ENCODE measurements at regions not wholly inside any gene's neighbourhood (a gene's known extent, or its start where the extent isn't known, plus 50 kb on each side); places are given as distances from the start of the nearest gene placed in this dataset.

- no peak for TF ChIP-seq CTCF (IDR thresholded peaks at IDR 0.05; ENCODE audit: low read length)
- TF ChIP-seq EZH2 (IDR thresholded peaks at IDR 0.05; ENCODE audit: borderline replicate concordance, low read length): no peak
- Histone ChIP-seq H3K27ac (ENCODE audit: low read depth, low read length, poor library complexity, severe bottlenecking) (peak overlapping the region; percentile 62), H3K9me3 (ENCODE audit: low read length) (no peaks in the 10 kb centered on the region), H3K36me3 (ENCODE audit: insufficient read depth, low read length) (no peaks in the 10 kb centered on the region), H4K20me1 (ENCODE audit: insufficient read depth, low read length) (no peaks in the 10 kb centered on the region), H3K79me2 (ENCODE audit: insufficient read depth, low read length) (no peaks in the 10 kb centered on the region), H3K4me3 (ENCODE audit: low read depth, low read length, poor library complexity, severe bottlenecking) (no peak overlapping the region), H2AFZ (ENCODE audit: low read length) (no peak overlapping the region), H3K4me1 (ENCODE audit: insufficient read depth, low read length, severe bottlenecking) (peaks cover 42% of the 10 kb centered on the region), H3K9ac (ENCODE audit: low read length) (peak overlapping the region; percentile 6; the same call in 1 of the 2 replicates), H3K4me2 (ENCODE audit: low read length) (peak overlapping the region; percentile 45; the same call in 1 of the 2 replicates), H3F3A (ENCODE audit: insufficient read depth, low read length) (no peaks in the 10 kb centered on the region), H3K27me3 (ENCODE audit: insufficient read depth, low read length) (no peaks in the 10 kb centered on the region), H3K9me2 (ENCODE audit: low read depth, low read length) (no peaks in the 10 kb centered on the region)
Observed at GRCh38 chr13:40343550-40344269, 322.7 kb downstream of the FOXO1 start.

GRCh38 chr13:40344270-40345148 lies 321.9 kb downstream of the FOXO1 start:
- H4K20me1 ChIP-seq (ENCODE audit: insufficient read depth, low read length): no peaks in the 10 kb centered on the region

GRCh38 chr13:40345149-40345514 lies 321.3 kb downstream of the FOXO1 start:
- Histone ChIP-seq H3K9ac (ENCODE audit: low read length) (no peak overlapping the region), H4K20me1 (ENCODE audit: insufficient read depth, low read length) (no peaks in the 10 kb centered on the region), H3K27ac (ENCODE audit: low read depth, low read length, poor library complexity, severe bottlenecking) (peak overlapping the region; percentile 62), H3K27me3 (ENCODE audit: insufficient read depth, low read length) (no peaks in the 10 kb centered on the region), H3K4me1 (ENCODE audit: insufficient read depth, low read length, severe bottlenecking) (peaks cover 28% of the 10 kb centered on the region), H3F3A (ENCODE audit: insufficient read depth, low read length) (no peaks in the 10 kb centered on the region), H2AFZ (ENCODE audit: low read length) (no peak overlapping the region), H3K9me2 (ENCODE audit: low read depth, low read length) (no peaks in the 10 kb centered on the region), H3K4me2 (ENCODE audit: low read length) (no peak overlapping the region; the same call in 1 of the 2 replicates), H3K9me3 (ENCODE audit: low read length) (no peaks in the 10 kb centered on the region), H3K36me3 (ENCODE audit: insufficient read depth, low read length) (no peaks in the 10 kb centered on the region), H3K79me2 (ENCODE audit: insufficient read depth, low read length) (no peaks in the 10 kb centered on the region), H3K4me3 (ENCODE audit: low read depth, low read length, poor library complexity, severe bottlenecking) (no peak overlapping the region)
- no peak for TF ChIP-seq CTCF (IDR thresholded peaks at IDR 0.05; ENCODE audit: low read length)

More at GRCh38 chr13:40344270-40345148, 321.9 kb downstream of the FOXO1 start:
- Histone ChIP-seq H3K4me2 (ENCODE audit: low read length) (peak overlapping the region; percentile 45; the same call in 1 of the 2 replicates), H3K9me3 (ENCODE audit: low read length) (no peaks in the 10 kb centered on the region), H2AFZ (ENCODE audit: low read length) (0 out of 2 replicates have a peak overlapping the region, but pooled peaks have one; percentile 13), H3K27me3 (ENCODE audit: insufficient read depth, low read length) (no peaks in the 10 kb centered on the region), H3K9me2 (ENCODE audit: low read depth, low read length) (no peaks in the 10 kb centered on the region), H3F3A (ENCODE audit: insufficient read depth, low read length) (no peaks in the 10 kb centered on the region), H3K9ac (ENCODE audit: low read length) (peak overlapping the region; percentile 6; the same call in 1 of the 2 replicates), H3K4me1 (ENCODE audit: insufficient read depth, low read length, severe bottlenecking) (peaks cover 34% of the 10 kb centered on the region), H3K79me2 (ENCODE audit: insufficient read depth, low read length) (no peaks in the 10 kb centered on the region), H3K36me3 (ENCODE audit: insufficient read depth, low read length) (no peaks in the 10 kb centered on the region), H3K4me3 (ENCODE audit: low read depth, low read length, poor library complexity, severe bottlenecking) (peak overlapping the region; percentile 11), H3K27ac (ENCODE audit: low read depth, low read length, poor library complexity, severe bottlenecking) (peak overlapping the region; percentile 62)
- TF ChIP-seq EZH2 (IDR thresholded peaks at IDR 0.05; ENCODE audit: borderline replicate concordance, low read length) (no peak), CTCF (IDR thresholded peaks at IDR 0.05; ENCODE audit: low read length) (no peak)
